DOHH2 (cell line): ENCODE measurements at regions not wholly inside any gene's neighbourhood (a gene's known extent, or its start where the extent isn't known, plus 50 kb on each side); places are given as distances from the start of the nearest gene placed in this dataset.

ENCODE experiments used
- H3F3A ChIP-seq: fragments of 200-600 bp; sonication (generic), shearing (Covaris generic); 2 replicates; pipeline ENCODE4 v1.6.0; 2016; ENCODE audit warnings: antibody characterized with exemption, mild to moderate bottlenecking; ENCODE audit not compliant: control insufficient read depth, insufficient read depth
- H3K27ac ChIP-seq: fragments of 200-600 bp; sonication (generic); 2 replicates; pipeline ENCODE4 v1.5.1; 2014; ENCODE audit warnings: low read depth, mild to moderate bottlenecking, low read length, moderate library complexity
- H3K27me3 ChIP-seq: fragments of 200-600 bp; sonication (generic); 2 replicates; pipeline ENCODE4 v1.6.1; 2014; ENCODE audit warnings: mild to moderate bottlenecking, low read length, mixed read lengths; ENCODE audit not compliant: control insufficient read depth
- H3K36me3 ChIP-seq: fragments of 200-600 bp; sonication (generic); 2 replicates; pipeline ENCODE4 v1.6.1; 2014; ENCODE audit warnings: mild to moderate bottlenecking, low read length, moderate library complexity, mixed read lengths; ENCODE audit not compliant: control insufficient read depth
- H3K4me1 ChIP-seq: fragments of 200-600 bp; sonication (generic); 2 replicates; pipeline ENCODE4 v1.6.1; 2014; ENCODE audit warnings: mild to moderate bottlenecking, low read length, mixed read lengths; ENCODE audit not compliant: control insufficient read depth
- H3K4me2 ChIP-seq: fragments of 200-600 bp; sonication (generic); 2 replicates; pipeline ENCODE4 v1.6.0; 2014; ENCODE audit warnings: mild to moderate bottlenecking, low read length, moderate library complexity
- H3K4me3 ChIP-seq: fragments of 200-600 bp; sonication (generic); 2 replicates; pipeline ENCODE4 v1.5.1; 2014; ENCODE audit warnings: mild to moderate bottlenecking, low read length, mixed read lengths
- H3K79me2 ChIP-seq: fragments of 200-600 bp; sonication (generic); 2 replicates; pipeline ENCODE4 v1.6.1; 2014; ENCODE audit warnings: mild to moderate bottlenecking, low read length, mixed read lengths; ENCODE audit not compliant: control insufficient read depth
- H3K9me2 ChIP-seq: fragments of 200-600 bp; sonication (generic); replicated peaks from 2 replicates; pipeline ENCODE4 v1.6.1; 2014; ENCODE audit warnings: mild to moderate bottlenecking, low read length, mixed read lengths; ENCODE audit not compliant: control insufficient read depth
- H3K9me3 ChIP-seq: fragments of 200-600 bp; sonication (generic); 2 replicates; pipeline ENCODE4 v1.6.1; 2014; ENCODE audit warnings: antibody characterized with exemption, low read length, mixed read lengths; ENCODE audit not compliant: control insufficient read depth, insufficient read depth
- H4K20me1 ChIP-seq: fragments of 200-600 bp; sonication (generic); 2 replicates; pipeline ENCODE4 v1.6.0; 2014; ENCODE audit warnings: low read depth, mild to moderate bottlenecking, antibody characterized with exemption, low read length, moderate library complexity; ENCODE audit not compliant: control insufficient read depth, insufficient read depth
- CTCF ChIP-seq: fragments of 200-600 bp; sonication (generic); IDR thresholded peaks from one replicate; pipeline ENCODE4 v1.5.1; 2014; ENCODE audit warnings: antibody characterized with exemption, mild to moderate bottlenecking, low read depth, low read length; ENCODE audit not compliant: poor library complexity, severe bottlenecking
- EZH2phosphoT487 ChIP-seq: fragments of 200-600 bp; sonication (generic); IDR thresholded peaks from 2 replicates; pipeline ENCODE4 v1.6.1; 2017; ENCODE audit warnings: borderline replicate concordance, mild to moderate bottlenecking, antibody characterized with exemption, low read length, moderate library complexity, mixed read lengths

GRCh38 chr10:5582736-5583135, 58.0 kb downstream of the CALML3 start:
- H3K36me3 ChIP-seq = no peaks in the 10 kb centered on the region
- no peak for TF ChIP-seq EZH2phosphoT487
- no peak for TF ChIP-seq CTCF
- H3K4me2 ChIP-seq = peak overlapping the region; percentile 77
- no peaks in the 10 kb centered on the region for H3K79me2 ChIP-seq
- H3K9me3 ChIP-seq = peaks cover 6% of the 10 kb centered on the region; the same call in 1 of the 2 replicates
- peaks cover 10% of the 10 kb centered on the region; the same call in 1 of the 2 replicates for H3F3A ChIP-seq
- H3K27me3 ChIP-seq = peaks cover 25% of the 10 kb centered on the region
- peaks cover 35% of the 10 kb centered on the region for H3K4me1 ChIP-seq
- H3K4me3 ChIP-seq = no peak overlapping the region
- no peaks in the 10 kb centered on the region for H3K9me2 ChIP-seq
- no peaks in the 10 kb centered on the region for H4K20me1 ChIP-seq
- H3K27ac ChIP-seq = no peak overlapping the region

GRCh38 chr10:5583525-5584175, 58.9 kb downstream of the CALML3 start:
- no peak overlapping the region for H3K27ac ChIP-seq
- H3F3A ChIP-seq = peaks cover 10% of the 10 kb centered on the region; the same call in 1 of the 2 replicates
- no peaks in the 10 kb centered on the region for H3K79me2 ChIP-seq
- H4K20me1 ChIP-seq = no peaks in the 10 kb centered on the region
- peaks cover 6% of the 10 kb centered on the region; the same call in 1 of the 2 replicates for H3K9me3 ChIP-seq
- H3K4me2 ChIP-seq = peak overlapping the region; percentile 48
- no peaks in the 10 kb centered on the region for H3K9me2 ChIP-seq
- H3K27me3 ChIP-seq = peaks cover 24% of the 10 kb centered on the region
- no peak overlapping the region for H3K4me3 ChIP-seq
- H3K4me1 ChIP-seq = peaks cover 35% of the 10 kb centered on the region
- TF ChIP-seq CTCF (no peak), EZH2phosphoT487 (no peak)
- no peaks in the 10 kb centered on the region for H3K36me3 ChIP-seq

- no peak overlapping the region for H3K4me3 ChIP-seq
- no peaks in the 10 kb centered on the region for H3K79me2 ChIP-seq
- peaks cover 6% of the 10 kb centered on the region; the same call in 1 of the 2 replicates for H3K9me3 ChIP-seq
- H3K36me3 ChIP-seq = no peaks in the 10 kb centered on the region
- TF ChIP-seq EZH2phosphoT487 = no peak
- TF ChIP-seq CTCF = no peak
- no peak overlapping the region for H3K27ac ChIP-seq
- no peaks in the 10 kb centered on the region for H3K9me2 ChIP-seq
- H3F3A ChIP-seq = peaks cover 10% of the 10 kb centered on the region; the same call in 1 of the 2 replicates
- H3K4me2 ChIP-seq = no peak overlapping the region
- no peaks in the 10 kb centered on the region for H4K20me1 ChIP-seq
- peaks cover 22% of the 10 kb centered on the region for H3K27me3 ChIP-seq
- H3K4me1 ChIP-seq = peaks cover 35% of the 10 kb centered on the region
Observed at GRCh38 chr10:5584895-5585516, 60.2 kb downstream of the CALML3 start.
